Esophagus (tissue), 2 donors: ENCODE measurements at regions not wholly inside any gene's neighbourhood (a gene's known extent, or its start where the extent isn't known, plus 50 kb on each side); places are given as distances from the start of the nearest gene placed in this dataset.
A peak's percentile ranks its signal among the peaks of the same experiment; 100 is the strongest.
"Not testable (repeated sequence)": the region's sequence is repeated elsewhere in the genome, so short reads cannot be mapped to it uniquely, and the experiment has no call there.

Experiments
- H3K27ac ChIP-seq, 2 donors: one replicate each; pipeline ENCODE4 v1.5.1; 2013; ENCODE audit warnings: low read depth in 2 of 2, mild to moderate bottlenecking in 2 of 2, inconsistent platforms in 1 of 2, low read length in 1 of 2, moderate library complexity in 1 of 2
- H3K27me3 ChIP-seq, 2 donors: one replicate each; pipeline ENCODE4 v1.6.1; 2013; ENCODE audit warnings: low read length in 2 of 2, control low read depth in 1 of 2, mild to moderate bottlenecking in 1 of 2; ENCODE audit not compliant: insufficient read depth in 2 of 2, control insufficient read depth in 1 of 2
- H3K36me3 ChIP-seq, 2 donors: one replicate each; pipeline ENCODE4 v1.6.1; 2013; ENCODE audit warnings: low read length in 1 of 2; ENCODE audit not compliant: control insufficient read depth in 2 of 2, insufficient read depth in 2 of 2
- H3K4me1 ChIP-seq, 2 donors: one replicate each; pipeline ENCODE4 v1.6.1; 2013; ENCODE audit warnings: low read length in 1 of 2; ENCODE audit not compliant: control insufficient read depth in 2 of 2, insufficient read depth in 2 of 2
- H3K4me3 ChIP-seq, 2 donors: one replicate each; pipeline ENCODE4 v1.5.1; 2013; ENCODE audit warnings: low read length in 2 of 2, mild to moderate bottlenecking in 2 of 2, low read depth in 1 of 2, moderate library complexity in 1 of 2
- H3K9me3 ChIP-seq, 2 donors: one replicate each; pipeline ENCODE4 v1.6.1; 2013; ENCODE audit warnings: mild to moderate bottlenecking in 2 of 2, low read depth in 1 of 2, low read length in 1 of 2, moderate library complexity in 1 of 2; ENCODE audit not compliant: control insufficient read depth in 2 of 2, insufficient read depth in 1 of 2
- WGBS, 2 donors: extraction: QIAGEN DNeasy Blood & Tissue Kit; methylation state at CpG; one replicate each; pipeline ENCODE4 v1.1.7; 2013; 5-methylcytosine and 5-hydroxymethylcytosine counted together
- donor health status: healthy with polysubstance abuse.
- donor health status: Bipolar disorder and iron deficiency.

GRCh38 chr2:131682945-131683330, 155.2 kb downstream of the CCDC74A start:
- H3K9me3 ChIP-seq, H3K4me1 ChIP-seq, H3K36me3 ChIP-seq, H3K27me3 ChIP-seq: not testable (repeated sequence)
- Histone ChIP-seq H3K4me3 (peak overlapping the region; percentile 62 to 97), H3K27ac (peak overlapping the region in 1 of 2 donors; percentile 84)
- WGBS, 2 donors: 2 to 7% methylated on average over 9 of the region's 9 CpGs

GRCh38 chr2:131684631-131685316, 157.1 kb downstream of the CCDC74A start:
- not testable (repeated sequence) for H3K4me3 ChIP-seq, H3K27ac ChIP-seq, H3K36me3 ChIP-seq, H3K9me3 ChIP-seq, H3K4me1 ChIP-seq, H3K27me3 ChIP-seq
- WGBS, 2 donors: 57 to 59% methylated on average over 4 of the region's 4 CpGs

- not testable (repeated sequence) for H3K4me3 ChIP-seq, H3K27me3 ChIP-seq, H3K27ac ChIP-seq, H3K9me3 ChIP-seq, H3K4me1 ChIP-seq
- WGBS, 2 donors: 56 to 71% methylated on average over 6 of the region's 6 CpGs
- peaks cover 3 to 15% of the 10 kb centered on the region in 2 donors for H3K36me3 ChIP-seq
Observed at GRCh38 chr2:131686164-131686893, 158.6 kb downstream of the CCDC74A start.

- not testable (repeated sequence) for H3K27me3 ChIP-seq, H3K27ac ChIP-seq, H3K4me3 ChIP-seq, H3K4me1 ChIP-seq, H3K9me3 ChIP-seq
- peaks cover 3 to 16% of the 10 kb centered on the region in 2 donors for H3K36me3 ChIP-seq
Observed at GRCh38 chr2:131686894-131687238, 159.2 kb downstream of the CCDC74A start.

- H3K36me3 ChIP-seq: peaks cover 3 to 16% of the 10 kb centered on the region in 2 donors
- not testable (repeated sequence) for H3K27me3 ChIP-seq, H3K9me3 ChIP-seq, H3K4me1 ChIP-seq, H3K27ac ChIP-seq, H3K4me3 ChIP-seq
- WGBS, 2 donors: 100% methylated on average over 2 of the region's 2 CpGs
Observed at GRCh38 chr2:131689066-131689465, 161.4 kb downstream of the CCDC74A start.

- H3K4me3 ChIP-seq, H3K27ac ChIP-seq, H3K36me3 ChIP-seq, H3K4me1 ChIP-seq, H3K9me3 ChIP-seq, H3K27me3 ChIP-seq: not testable (repeated sequence)
- WGBS, 2 donors: 77 to 78% methylated on average over 2 of the region's 2 CpGs
Observed at GRCh38 chr2:131711268-131711667, 183.6 kb downstream of the CCDC74A start.

- not testable (repeated sequence) for H3K27ac ChIP-seq, H3K36me3 ChIP-seq, H3K4me3 ChIP-seq, H3K27me3 ChIP-seq, H3K9me3 ChIP-seq, H3K4me1 ChIP-seq
Observed at GRCh38 chr2:131717907-131718306, 190.2 kb downstream of the CCDC74A start.

- H3K4me1 ChIP-seq, H3K4me3 ChIP-seq, H3K9me3 ChIP-seq, H3K27ac ChIP-seq, H3K36me3 ChIP-seq, H3K27me3 ChIP-seq: not testable (repeated sequence)
- 57 to 84% methylated on average over 6 of the region's 6 CpGs for WGBS, 2 donors
Observed at GRCh38 chr2:131721163-131721562, 193.5 kb downstream of the CCDC74A start.

- H3K27ac ChIP-seq, H3K36me3 ChIP-seq, H3K4me3 ChIP-seq, H3K4me1 ChIP-seq, H3K9me3 ChIP-seq, H3K27me3 ChIP-seq: not testable (repeated sequence)
- 78 to 86% methylated on average over 2 of the region's 2 CpGs for WGBS, 2 donors
Observed at GRCh38 chr2:131722256-131722655, 194.6 kb downstream of the CCDC74A start.

- H3K36me3 ChIP-seq: peaks cover 0 to 7% of the 10 kb centered on the region in 2 donors
- H3K4me1 ChIP-seq: no peaks in the 10 kb centered on the region
- WGBS, 2 donors: 69 to 75% methylated on average over 45 to 46 of the region's 46 CpGs
- no peak overlapping the region for H3K27ac ChIP-seq
- no peaks in the 10 kb centered on the region for H3K27me3 ChIP-seq
- no peaks in the 10 kb centered on the region for H3K9me3 ChIP-seq
- no peak overlapping the region for H3K4me3 ChIP-seq
Observed at GRCh38 chr2:131724019-131724418, 196.3 kb downstream of the CCDC74A start.
